HG03175 (cell line): ENCODE measurements at regions not wholly inside any gene's neighbourhood (a gene's known extent, or its start where the extent isn't known, plus 50 kb on each side); places are given as distances from the start of the nearest gene placed in this dataset.

Experiments
- ATAC-seq: cut with Tn5 transposase; IDR thresholded peaks from one replicate; pipeline ENCODE4 v1.9.1; 2021; ENCODE audit warnings: mild to moderate bottlenecking, moderate library complexity; ENCODE audit not compliant: unreplicated experiment

DNA sequence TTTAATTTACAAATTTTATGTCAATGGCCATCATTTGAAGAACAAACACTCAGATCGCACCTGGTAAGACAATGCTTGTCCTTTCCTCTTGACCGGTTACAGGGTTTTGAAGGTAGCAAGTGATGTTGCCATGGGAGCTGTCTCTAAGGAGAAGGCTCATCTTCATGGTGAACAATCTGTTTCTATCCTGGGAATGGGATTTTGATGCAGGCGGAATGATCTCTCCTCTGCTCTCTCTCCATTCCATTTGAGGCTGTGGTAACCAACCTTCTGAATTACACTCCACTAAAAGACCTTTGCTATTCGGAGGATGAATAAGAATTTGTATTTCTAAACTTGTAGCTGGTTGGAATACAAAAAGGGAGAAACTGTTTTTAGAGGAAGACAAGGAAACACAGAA is 57.9 kb upstream of the SLC5A9 start:
- ATAC-seq, result no peak

DNA sequence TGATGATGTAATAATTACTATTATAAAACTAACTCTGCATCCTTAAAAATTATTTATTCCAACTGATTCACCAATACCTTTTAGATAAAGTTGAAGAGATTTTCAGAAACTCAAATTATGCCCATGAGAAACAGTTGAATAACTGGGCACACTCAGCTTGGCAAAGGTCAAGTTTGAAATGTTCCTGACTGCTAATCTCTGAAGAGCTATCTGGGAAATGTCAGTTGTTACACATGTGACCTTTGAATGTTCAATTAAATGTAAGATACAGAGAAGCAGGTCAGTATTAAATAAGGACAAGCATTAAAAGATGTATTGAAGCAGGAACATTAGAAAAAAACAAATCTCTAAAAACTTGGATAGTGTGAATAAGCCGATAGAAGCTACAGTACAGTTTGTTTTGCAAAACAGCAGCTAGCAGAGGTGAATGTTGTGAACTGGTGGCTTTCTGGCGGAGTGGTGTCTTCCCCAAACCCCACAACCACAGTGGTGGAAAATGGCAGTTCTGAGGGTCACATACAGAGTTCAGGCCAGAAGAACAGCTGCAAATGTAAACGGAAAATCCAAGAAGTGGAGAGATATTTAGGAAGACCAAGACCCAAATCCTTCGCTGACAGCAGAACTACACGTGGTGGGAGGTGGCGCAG is 61.9 kb upstream of the SLC5A9 start:
- ATAC-seq, result no peak

- no peak for ATAC-seq
Observed at GRCh38 chr1:48139275-48139674, 83.2 kb upstream of the SLC5A9 start.

GRCh38 chr1:48127735-48128685 is 94.5 kb upstream of the SLC5A9 start:
- ATAC-seq, result no peak

- no peak for ATAC-seq
Observed at GRCh38 chr1:48123647-48124046, 98.9 kb upstream of the SLC5A9 start.

- ATAC-seq, result no peak
Observed at GRCh38 chr1:48121955-48122354, 100.6 kb upstream of the SLC5A9 start.

GRCh38 chr1:48120621-48121020 is 101.9 kb upstream of the SLC5A9 start:
- ATAC-seq, result no peak

DNA sequence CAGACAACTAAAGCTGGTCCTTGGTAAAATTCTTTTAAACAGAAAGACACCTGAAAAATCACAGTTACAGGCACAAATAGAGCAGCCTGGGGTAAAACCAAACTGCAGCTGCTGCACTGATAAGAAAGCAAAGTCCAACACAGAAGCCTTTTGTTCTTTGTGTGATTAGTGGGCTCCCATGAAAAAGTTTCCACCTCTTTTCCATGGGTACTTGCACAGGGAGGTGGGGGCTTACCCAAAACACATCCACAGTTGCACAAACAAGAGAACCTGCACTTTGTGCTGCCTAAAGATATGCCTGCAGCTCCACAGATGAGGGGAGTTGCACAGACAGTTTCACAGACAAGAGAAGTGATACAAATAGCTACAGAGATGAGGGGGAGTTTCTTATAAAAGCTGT is 106.7 kb upstream of the SLC5A9 start:
- no peak for ATAC-seq

DNA sequence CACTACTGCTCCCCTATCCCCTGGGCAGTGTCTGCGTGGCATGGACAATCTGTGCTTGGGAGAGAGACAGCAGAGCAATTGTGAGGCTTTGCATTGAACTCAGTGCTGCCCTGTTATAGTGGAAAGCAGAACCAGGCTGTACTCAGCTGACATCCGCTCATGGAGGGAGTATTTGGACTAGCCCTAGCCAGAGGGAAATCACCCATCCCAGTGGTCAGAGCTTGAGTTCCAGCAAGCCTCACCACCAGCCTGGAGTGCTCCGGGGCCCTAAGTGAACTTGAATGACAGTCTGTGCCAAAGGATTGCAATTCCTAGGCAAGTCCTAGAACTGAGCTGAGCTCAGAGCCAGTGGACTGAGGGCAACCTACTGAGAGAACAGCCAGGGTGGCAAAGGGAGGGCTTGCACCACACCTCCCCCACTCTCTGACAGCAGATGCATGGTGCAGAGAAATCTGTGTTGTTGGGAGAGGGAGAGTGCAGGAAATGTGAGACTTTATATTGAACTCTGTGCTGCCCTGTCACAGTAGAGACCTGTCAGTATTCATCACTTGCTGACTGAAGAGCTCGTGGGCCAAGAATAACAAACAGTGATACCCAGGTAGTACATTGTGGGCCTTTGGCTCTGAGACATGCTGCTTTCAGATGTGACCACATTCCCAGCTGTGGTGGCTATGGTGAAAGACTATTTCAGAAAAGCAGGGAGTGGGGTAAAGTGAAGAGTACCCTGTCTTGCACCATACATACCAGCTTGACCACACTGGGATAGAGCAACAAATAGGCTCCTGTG is 107.7 kb upstream of the SLC5A9 start:
- ATAC-seq, result no peak

- ATAC-seq, result no peak
Observed at GRCh38 chr1:48109390-48110013, 112.3 kb upstream of the TRABD2B start.

DNA sequence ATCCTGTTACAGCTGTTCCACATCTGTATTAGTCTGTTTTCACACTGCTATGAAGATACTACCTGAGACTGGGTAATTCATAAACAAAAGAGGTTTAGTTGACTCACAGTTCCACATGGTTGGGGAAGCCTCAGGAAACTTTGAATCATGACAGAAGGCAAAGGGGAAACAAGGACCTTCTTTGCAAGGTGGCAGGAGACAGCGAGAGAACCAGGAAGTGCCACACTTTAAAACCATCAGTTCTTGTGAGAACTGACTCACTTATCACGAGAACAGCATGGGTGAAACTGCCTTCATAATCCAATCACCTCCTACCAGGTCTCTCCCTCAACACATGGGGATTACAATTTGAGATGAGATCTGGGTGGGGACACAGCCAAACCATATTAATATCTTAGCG is 110.3 kb upstream of the TRABD2B start:
- ATAC-seq, result no peak

DNA sequence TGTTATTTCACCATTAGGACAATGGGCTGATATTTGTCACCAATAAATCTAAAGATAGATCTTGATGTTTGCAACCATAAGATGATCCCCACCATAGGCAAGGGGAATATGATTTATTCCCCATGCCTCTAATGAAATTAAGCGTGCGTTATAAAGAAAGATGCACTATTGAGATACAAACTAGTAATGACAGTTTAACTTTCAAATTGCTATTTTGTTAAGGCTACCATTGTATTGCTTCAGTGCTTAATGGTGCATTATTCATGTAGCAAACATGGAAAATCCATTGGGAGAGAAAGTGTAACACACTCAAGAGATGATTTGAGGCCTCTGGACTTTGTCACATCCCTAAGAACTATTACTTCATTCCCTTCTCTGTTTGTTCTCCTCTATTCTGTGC is 108.9 kb upstream of the TRABD2B start:
- no peak for ATAC-seq

- no peak for ATAC-seq
Observed at GRCh38 chr1:48105165-48105564, 108.0 kb upstream of the TRABD2B start.

DNA sequence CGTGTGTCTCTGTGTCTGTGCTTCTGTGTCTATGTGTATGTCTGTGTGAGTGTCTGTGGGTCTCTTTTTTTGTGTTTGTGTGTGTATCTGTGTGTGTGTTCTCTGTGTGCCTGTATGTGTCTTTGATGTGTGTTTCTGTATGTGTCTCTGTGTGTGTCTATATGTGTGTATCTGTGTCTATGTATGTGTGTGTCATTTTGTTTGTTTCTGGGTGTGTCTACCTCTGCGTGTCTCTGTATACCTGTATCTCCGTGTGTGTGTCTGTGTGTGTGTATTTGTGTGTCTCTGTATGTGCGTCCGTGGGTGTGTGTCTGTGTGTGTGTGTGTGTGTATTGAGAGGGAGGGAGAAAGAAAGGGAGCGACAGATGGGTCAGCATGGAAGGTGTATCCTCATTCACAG is 106.3 kb upstream of the TRABD2B start:
- no peak for ATAC-seq

DNA sequence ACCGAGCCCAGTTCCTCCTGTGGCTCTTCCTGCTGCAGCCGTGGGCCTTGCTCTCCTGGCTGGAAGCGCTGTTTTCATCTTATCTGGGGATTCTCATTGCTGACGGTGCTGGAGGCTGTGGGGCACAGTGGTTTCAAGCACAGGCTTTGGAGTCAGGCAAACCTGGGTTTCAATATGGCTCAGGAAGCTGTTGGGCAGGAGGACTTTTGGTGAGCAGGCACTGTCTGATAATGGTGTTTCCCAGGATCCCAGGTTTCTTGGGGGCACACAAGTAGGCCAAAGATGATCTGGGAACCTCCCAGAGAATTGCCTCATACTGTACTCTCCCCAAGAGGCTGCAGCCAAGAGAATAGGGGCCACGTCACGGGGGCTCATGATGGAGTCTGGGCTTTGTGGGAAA is 105.6 kb upstream of the TRABD2B start:
- ATAC-seq, result no peak

DNA sequence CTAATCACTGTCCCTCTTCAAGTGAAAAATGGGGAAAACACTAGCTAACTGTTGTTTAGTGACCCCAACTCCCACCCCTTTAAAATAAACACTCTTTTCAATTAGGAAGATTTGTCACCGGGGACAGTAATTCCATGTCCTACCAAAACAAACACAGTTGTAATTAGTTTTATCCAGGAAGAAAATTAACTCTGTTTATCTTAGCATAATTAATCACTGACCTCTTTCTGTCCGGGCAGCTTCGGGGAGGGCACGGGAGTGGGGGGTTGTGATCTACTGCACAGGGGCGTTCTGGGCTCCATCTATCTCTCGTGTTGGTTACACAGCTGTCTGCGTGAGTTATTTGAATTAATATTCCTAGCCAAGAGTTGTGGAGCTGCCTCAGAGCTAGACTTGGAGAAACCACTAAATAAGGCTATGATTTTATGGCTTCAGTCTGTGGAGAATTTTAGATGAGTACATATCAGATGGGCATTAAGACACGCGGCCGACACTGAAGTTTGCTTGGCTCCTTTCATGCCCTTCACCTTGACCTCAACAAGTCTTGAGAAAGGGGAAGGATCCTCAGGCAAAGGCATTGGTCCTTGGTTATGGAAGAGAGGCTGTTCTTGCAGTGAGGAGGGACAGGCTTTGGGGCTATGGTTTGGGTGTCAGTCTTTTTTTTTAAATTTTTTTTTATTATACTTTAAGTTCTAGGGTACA is 102.0 kb upstream of the TRABD2B start:
- ATAC-seq, result no peak

- ATAC-seq, result peak; percentile 98
Observed at GRCh38 chr1:48093696-48094528, 96.7 kb upstream of the TRABD2B start.

DNA sequence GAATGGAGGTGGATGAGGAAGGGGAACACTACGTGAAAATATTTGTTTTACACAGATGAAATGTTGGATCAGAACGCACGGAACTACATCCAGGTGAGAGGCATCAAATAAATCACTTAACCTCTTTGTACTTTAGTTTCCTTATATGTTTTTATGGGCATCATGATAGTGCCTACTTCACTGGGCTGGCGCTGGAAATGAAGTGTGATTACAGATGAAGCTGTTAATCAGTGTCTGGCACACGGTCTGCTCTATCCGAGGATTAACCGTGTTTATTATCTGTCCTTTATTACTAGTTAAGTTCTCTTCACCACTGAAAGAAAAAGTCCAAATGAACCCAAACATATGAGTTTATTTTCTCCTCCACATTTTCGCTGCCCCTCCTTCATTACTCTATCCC is 96.0 kb upstream of the TRABD2B start:
- ATAC-seq, result no peak

- ATAC-seq, result no peak
Observed at GRCh38 chr1:48092401-48092800, 95.2 kb upstream of the TRABD2B start.
